IgD-negative memory B cell (primary cell): ENCODE measurements at regions not wholly inside any gene's neighbourhood (a gene's known extent, or its start where the extent isn't known, plus 50 kb on each side); places are given as distances from the start of the nearest gene placed in this dataset.

Experiments used
- H3K27ac Mint-ChIP-seq, 3 donors: one replicate each; pipeline ENCODE4 v1.8.0; 2020 to 2022; ENCODE audit warnings: mild to moderate bottlenecking in 3 of 3, mixed read lengths in 3 of 3, moderate library complexity in 1 of 3
- H3K27me3 Mint-ChIP-seq: one replicate; pipeline ENCODE4 v1.8.0; 2021; ENCODE audit warnings: mixed read lengths
- H3K36me3 Mint-ChIP-seq: one replicate; pipeline ENCODE4 v1.8.0; 2020; ENCODE audit warnings: mild to moderate bottlenecking, mixed read lengths
- H3K4me1 Mint-ChIP-seq, 3 donors: one replicate each; pipeline ENCODE4 v1.8.0; 2020 to 2022; ENCODE audit warnings: mixed read lengths in 3 of 3, mild to moderate bottlenecking in 1 of 3
- H3K4me3 Mint-ChIP-seq, 4 donors: one replicate each; pipeline ENCODE4 v1.8.0; 2020 to 2022; ENCODE audit warnings: mild to moderate bottlenecking in 4 of 4, mixed read lengths in 4 of 4, moderate library complexity in 3 of 4
- H3K9me3 Mint-ChIP-seq, 3 donors: one replicate each; pipeline ENCODE4 v1.8.0; 2020 to 2021; ENCODE audit warnings: mixed read lengths in 3 of 3, mild to moderate bottlenecking in 1 of 3

DNA sequence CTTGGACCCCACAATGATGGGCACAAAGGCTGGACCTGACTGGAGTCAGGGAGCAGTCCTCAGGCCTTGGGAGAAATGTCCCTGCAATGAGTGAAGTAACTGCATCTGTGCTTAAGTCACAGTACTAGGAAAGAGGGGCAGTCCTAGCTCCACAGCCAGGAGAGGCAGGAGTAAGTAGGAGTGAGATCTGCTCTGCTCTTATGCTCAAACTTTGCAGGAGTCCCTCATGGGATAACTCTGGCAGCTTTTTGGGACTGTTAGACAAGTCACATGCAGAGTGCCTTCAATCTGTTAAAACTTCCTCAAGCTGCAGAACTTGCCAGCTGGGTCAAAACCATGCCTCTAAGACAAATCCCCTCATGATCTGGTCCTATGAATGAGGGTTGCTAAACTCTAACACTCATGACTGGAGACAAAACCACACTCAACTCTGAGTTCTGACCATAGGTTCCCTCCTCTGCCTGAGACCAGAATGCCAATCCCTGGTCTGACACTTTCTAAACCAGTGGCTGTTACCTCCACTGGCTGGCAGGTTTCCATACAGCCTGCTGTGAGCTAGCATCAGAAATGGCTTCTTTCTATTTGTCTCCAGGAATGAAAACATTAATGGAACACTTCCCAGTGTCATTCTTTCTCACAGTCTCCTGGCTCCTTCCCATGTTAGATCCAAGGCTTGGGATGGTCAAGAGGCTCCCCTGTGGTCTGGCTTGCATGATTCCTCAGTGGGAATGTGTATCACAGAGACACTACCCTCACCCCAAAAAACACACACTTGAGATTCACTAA, 819.3 kb downstream of the PCDH7 start:
- peaks cover 0 to 7% (median 0%) of the 10 kb centered on the region in 3 donors for H3K9me3 Mint-ChIP-seq
- H3K4me3 Mint-ChIP-seq = no peak overlapping the region

GRCh38 chr4:31545330-31545729, 825.2 kb downstream of the PCDH7 start:
- no peaks in the 10 kb centered on the region for H3K27me3 Mint-ChIP-seq
- H3K4me3 Mint-ChIP-seq = no peak overlapping the region
- H3K4me1 Mint-ChIP-seq = no peaks in the 10 kb centered on the region
- no peaks in the 10 kb centered on the region for H3K9me3 Mint-ChIP-seq
- H3K27ac Mint-ChIP-seq = no peak overlapping the region
- no peaks in the 10 kb centered on the region for H3K36me3 Mint-ChIP-seq

More for the DNA sequence above, 819.3 kb downstream of the PCDH7 start:
- no peaks in the 10 kb centered on the region for H3K27me3 Mint-ChIP-seq
- H3K36me3 Mint-ChIP-seq = no peaks in the 10 kb centered on the region
- H3K4me1 Mint-ChIP-seq = no peaks in the 10 kb centered on the region
- no peak overlapping the region for H3K27ac Mint-ChIP-seq

DNA sequence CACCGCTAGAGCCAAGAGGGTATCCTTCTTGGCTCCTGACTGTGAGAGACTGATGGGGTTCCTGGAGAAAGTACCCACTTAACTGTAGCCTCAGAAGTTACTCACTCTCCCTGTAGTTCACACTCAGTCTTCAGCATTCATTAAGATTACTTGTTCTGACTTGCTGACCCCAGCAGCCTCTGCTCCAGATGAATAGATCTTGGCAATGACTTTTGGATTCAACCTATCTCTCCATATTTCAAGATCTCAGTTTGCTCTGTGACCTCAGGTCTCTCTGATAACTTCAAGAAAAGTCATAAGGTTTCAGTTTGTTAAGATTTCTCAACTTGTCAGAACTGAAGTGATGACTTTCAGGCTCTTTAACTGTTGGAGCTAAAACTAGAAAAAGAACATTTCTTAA, 825.6 kb downstream of the PCDH7 start:
- Mint-ChIP-seq H3K27ac (no peak overlapping the region), H3K9me3 (no peaks in the 10 kb centered on the region), H3K4me3 (no peak overlapping the region), H3K27me3 (no peaks in the 10 kb centered on the region), H3K36me3 (no peaks in the 10 kb centered on the region), H3K4me1 (no peaks in the 10 kb centered on the region)

DNA sequence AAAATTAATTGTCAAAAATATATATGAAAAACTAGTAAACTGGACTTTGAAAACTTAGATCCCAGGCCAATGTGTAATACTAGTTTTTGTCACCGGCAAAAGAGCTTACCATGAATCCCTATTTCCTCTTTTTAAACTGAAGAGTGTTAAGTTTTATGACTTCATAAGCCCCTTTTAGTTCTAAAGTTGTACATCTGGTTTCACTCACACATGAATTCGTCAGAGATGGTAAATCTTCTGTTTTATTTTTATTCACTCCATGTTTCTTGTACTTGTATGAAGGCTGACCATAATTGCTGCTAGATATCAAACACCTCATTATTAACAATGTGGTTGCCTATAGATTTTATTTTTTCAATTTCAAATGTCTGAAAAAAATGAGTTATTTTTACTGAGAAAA, 827.9 kb downstream of the PCDH7 start:
- Mint-ChIP-seq H3K4me1 (no peaks in the 10 kb centered on the region), H3K27me3 (no peaks in the 10 kb centered on the region), H3K27ac (no peak overlapping the region), H3K36me3 (no peaks in the 10 kb centered on the region), H3K9me3 (no peaks in the 10 kb centered on the region), H3K4me3 (no peak overlapping the region)

- no peak overlapping the region for H3K27ac Mint-ChIP-seq
- H3K9me3 Mint-ChIP-seq = no peaks in the 10 kb centered on the region
- no peak overlapping the region for H3K4me3 Mint-ChIP-seq
- H3K36me3 Mint-ChIP-seq = no peaks in the 10 kb centered on the region
- no peaks in the 10 kb centered on the region for H3K4me1 Mint-ChIP-seq
- no peaks in the 10 kb centered on the region for H3K27me3 Mint-ChIP-seq
Observed at GRCh38 chr4:31548823-31549222, 828.7 kb downstream of the PCDH7 start.

DNA sequence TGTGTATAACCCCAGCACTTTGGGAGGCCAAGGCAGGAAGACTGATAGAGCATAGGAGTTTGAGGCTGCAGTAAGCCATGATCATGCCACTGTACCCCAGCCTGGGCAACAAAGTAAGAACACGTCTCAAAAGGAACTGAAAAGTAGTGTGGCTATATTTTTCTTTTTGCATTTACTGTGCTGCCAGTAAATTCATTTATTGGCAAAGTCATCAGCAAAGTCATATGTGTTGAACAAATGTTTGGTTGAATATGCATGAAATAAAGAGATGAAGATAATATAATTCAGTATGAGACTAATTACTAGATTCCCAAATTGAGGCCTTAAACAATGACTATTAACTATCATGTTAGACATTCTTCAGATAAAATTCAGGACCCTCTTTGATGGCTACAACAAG, 829.1 kb downstream of the PCDH7 start:
- H3K27me3 Mint-ChIP-seq = no peaks in the 10 kb centered on the region
- no peaks in the 10 kb centered on the region for H3K4me1 Mint-ChIP-seq
- H3K36me3 Mint-ChIP-seq = no peaks in the 10 kb centered on the region

DNA sequence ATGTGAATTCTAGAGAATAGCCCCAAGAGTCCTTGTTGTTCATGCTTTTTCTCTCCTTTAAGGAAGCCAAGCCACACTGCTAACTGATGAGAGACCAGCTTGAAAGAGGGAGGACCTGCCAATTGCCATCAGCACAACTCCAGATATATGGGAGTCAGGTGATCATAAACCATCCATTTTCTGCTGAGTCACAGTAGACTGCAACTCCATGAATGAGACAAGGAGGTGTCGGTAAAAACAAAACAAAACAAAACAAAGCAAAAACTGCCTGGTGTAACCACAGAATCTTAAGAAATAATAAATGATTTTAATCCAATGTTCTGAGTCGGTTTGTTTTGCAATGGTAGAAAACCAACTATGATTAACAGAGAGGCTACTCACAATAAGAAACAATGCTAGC, 837.3 kb downstream of the PCDH7 start:
- Mint-ChIP-seq H3K4me3 (no peak overlapping the region), H3K4me1 (no peaks in the 10 kb centered on the region), H3K9me3 (peaks cover 2 to 6% (median 4%) of the 10 kb centered on the region in 3 donors), H3K27ac (no peak overlapping the region), H3K27me3 (no peaks in the 10 kb centered on the region), H3K36me3 (no peaks in the 10 kb centered on the region)

More for the DNA sequence above, 829.1 kb downstream of the PCDH7 start:
- no peak overlapping the region for H3K4me3 Mint-ChIP-seq
- H3K9me3 Mint-ChIP-seq = no peaks in the 10 kb centered on the region
- no peak overlapping the region for H3K27ac Mint-ChIP-seq

DNA sequence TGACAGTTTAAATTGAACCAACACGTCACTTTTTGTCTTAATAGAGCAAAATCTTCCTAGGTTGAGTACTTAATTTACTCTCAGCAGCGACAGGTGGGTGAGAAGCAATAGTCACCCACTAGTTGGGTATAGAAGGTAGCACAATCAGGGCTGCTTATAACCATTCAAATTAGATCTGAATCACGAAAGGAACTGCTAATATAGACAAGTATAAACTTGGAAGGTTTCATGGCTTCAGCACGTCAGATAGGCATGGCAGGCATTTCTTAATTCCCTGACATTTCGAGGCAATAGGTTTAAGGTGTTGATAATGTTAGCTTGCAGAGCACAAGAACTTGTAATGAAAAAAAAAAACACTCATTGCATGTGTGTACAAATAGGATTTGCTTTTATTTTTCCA, 853.4 kb downstream of the PCDH7 start:
- Mint-ChIP-seq H3K4me1 (no peaks in the 10 kb centered on the region), H3K9me3 (peaks cover 0 to 2% (median 0%) of the 10 kb centered on the region in 3 donors), H3K4me3 (no peak overlapping the region), H3K27ac (no peak overlapping the region), H3K36me3 (no peaks in the 10 kb centered on the region), H3K27me3 (no peaks in the 10 kb centered on the region)

DNA sequence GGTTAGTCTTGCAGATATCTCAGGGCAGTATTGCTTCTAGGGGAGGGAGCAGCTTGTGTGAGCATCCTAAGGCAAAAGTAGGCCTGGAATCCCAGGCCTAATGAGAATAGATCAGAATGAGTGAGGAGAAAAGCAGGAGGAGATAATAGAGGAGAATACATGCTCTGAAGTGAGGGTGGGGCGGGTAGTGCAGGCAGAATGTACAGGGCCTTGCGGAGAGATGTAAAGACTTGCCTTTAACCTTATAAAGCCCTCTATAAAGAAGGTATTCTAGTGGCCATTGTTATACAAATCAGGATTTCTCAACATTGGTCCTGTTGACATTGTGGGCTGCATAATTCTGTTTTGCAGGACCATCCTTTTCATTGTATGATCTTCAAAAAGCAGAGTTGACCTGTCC, 855.3 kb downstream of the PCDH7 start:
- Mint-ChIP-seq H3K4me3 (no peak overlapping the region), H3K27ac (no peak overlapping the region), H3K27me3 (no peaks in the 10 kb centered on the region), H3K9me3 (peaks cover 0 to 2% (median 0%) of the 10 kb centered on the region in 3 donors), H3K4me1 (no peaks in the 10 kb centered on the region), H3K36me3 (no peaks in the 10 kb centered on the region)

DNA sequence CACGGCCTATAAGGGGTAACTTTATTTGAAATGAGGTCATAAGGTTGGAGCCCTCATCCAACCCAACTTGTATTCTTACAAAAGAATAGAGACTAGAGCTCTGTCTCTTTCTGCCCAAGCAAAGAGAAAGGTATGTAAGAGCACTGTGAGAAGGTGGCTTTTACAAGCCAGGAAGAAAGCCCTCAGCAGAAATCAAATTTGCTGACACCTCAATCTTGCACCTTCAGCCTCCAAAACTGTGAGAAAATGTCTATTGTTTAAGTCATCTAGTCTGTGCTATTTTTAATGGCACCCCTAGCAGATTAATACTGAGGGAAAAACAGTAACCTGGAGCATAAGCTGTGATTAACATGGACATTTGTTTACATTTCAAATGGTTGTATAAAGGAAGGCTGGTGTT, 860.7 kb downstream of the PCDH7 start:
- Mint-ChIP-seq H3K4me3 (no peak overlapping the region), H3K27me3 (no peaks in the 10 kb centered on the region), H3K27ac (no peak overlapping the region), H3K9me3 (no peaks in the 10 kb centered on the region), H3K36me3 (no peaks in the 10 kb centered on the region), H3K4me1 (no peaks in the 10 kb centered on the region)

GRCh38 chr4:31585503-31585902, 865.3 kb downstream of the PCDH7 start:
- Mint-ChIP-seq H3K27me3 (no peaks in the 10 kb centered on the region), H3K4me1 (no peaks in the 10 kb centered on the region), H3K9me3 (peaks cover 1 to 12% (median 2%) of the 10 kb centered on the region in 3 donors), H3K27ac (no peak overlapping the region), H3K4me3 (no peak overlapping the region), H3K36me3 (no peaks in the 10 kb centered on the region)

DNA sequence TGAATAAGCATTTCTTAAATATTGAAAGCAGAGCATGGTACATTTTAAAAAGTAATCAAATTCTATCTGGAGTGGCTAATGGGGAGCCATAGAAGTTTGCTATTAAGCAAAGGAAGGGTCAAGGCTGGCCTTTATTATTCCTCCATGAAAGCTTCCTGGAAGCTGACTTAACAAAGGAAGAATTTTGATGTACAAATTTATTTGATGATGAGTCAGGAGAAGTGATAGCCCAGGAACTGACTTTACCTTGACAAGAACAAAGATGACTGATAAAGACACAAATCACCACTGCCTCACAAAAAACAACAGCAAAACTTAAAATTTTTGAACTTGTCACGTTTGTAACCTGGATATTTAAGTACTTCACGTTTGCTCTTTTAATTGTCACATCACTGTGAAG, 872.1 kb downstream of the PCDH7 start:
- Mint-ChIP-seq H3K27me3 (no peaks in the 10 kb centered on the region), H3K36me3 (no peaks in the 10 kb centered on the region), H3K4me3 (no peak overlapping the region), H3K27ac (no peak overlapping the region), H3K4me1 (no peaks in the 10 kb centered on the region), H3K9me3 (peaks cover 0 to 11% (median 0%) of the 10 kb centered on the region in 3 donors)

- no peak overlapping the region for H3K27ac Mint-ChIP-seq
- no peaks in the 10 kb centered on the region for H3K27me3 Mint-ChIP-seq
- no peak overlapping the region for H3K4me3 Mint-ChIP-seq
- H3K9me3 Mint-ChIP-seq = peaks cover 3 to 8% (median 6%) of the 10 kb centered on the region in 3 donors
- no peaks in the 10 kb centered on the region for H3K4me1 Mint-ChIP-seq
- H3K36me3 Mint-ChIP-seq = no peaks in the 10 kb centered on the region
Observed at GRCh38 chr4:31595496-31595895, 875.3 kb downstream of the PCDH7 start.

- no peaks in the 10 kb centered on the region for H3K4me1 Mint-ChIP-seq
- peak overlapping the region in 1 of 4 donors; percentile 47 for H3K4me3 Mint-ChIP-seq
- no peak overlapping the region for H3K27ac Mint-ChIP-seq
- no peaks in the 10 kb centered on the region for H3K27me3 Mint-ChIP-seq
- peaks cover 3 to 6% (median 5%) of the 10 kb centered on the region in 3 donors for H3K9me3 Mint-ChIP-seq
- H3K36me3 Mint-ChIP-seq = no peaks in the 10 kb centered on the region
Observed at GRCh38 chr4:31598639-31599038, 878.5 kb downstream of the PCDH7 start.

DNA sequence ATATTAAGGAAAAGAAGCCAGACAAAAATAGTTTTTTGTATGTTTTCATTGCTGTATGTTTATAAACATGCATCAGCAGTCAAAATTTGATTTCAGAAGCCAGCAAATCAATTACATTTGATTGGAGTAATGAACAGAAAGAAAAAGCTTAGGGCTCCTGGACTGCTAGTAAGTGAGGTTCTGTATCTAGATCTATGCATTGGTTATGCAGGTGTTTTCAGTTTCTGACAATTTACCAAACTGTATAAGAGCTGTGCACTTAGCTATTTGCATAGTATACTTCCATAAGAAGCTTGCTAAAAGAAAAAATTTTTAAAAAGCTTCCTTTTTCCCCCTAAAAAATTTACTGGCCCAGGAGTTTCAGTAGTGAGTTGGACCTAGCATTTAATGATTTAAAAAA, 881.6 kb downstream of the PCDH7 start:
- Mint-ChIP-seq H3K36me3 (peaks cover 2% of the 10 kb centered on the region), H3K9me3 (peaks cover 3 to 8% (median 6%) of the 10 kb centered on the region in 3 donors), H3K4me1 (no peaks in the 10 kb centered on the region), H3K27ac (no peak overlapping the region), H3K4me3 (no peak overlapping the region), H3K27me3 (no peaks in the 10 kb centered on the region)

DNA sequence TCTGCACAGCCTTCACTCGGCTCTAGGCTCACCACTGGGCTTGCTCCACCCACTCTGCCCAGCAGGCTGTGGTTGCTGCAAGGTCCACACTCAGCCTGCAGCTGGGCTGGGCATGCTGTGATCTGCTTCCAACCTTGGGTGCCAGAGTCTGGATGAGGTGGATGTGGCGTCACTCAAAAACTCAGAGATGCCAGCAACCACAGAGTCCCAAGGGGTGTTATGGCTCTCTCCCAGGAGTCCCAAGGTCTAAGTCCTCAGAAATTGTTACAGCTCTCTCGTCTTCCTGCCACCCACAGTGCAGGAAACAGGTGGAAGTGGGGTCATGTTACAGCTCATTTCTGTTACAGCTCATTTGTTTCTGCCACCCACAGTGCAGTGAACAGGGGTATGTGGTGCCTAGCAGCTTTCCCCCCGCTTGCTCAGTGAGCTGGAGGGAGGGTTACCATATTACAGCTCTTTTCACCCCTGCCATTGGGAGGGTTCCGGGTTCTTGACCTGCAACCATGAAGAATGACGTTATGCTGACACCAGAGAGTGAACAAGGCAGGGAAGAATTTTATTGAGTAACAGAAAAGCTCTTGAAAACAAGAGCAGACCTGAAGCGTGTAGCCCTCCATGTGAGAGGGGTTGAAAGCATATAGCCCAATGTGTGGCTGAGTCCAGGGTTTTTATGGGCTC, 893.9 kb downstream of the PCDH7 start:
- Mint-ChIP-seq H3K27ac (no peak overlapping the region), H3K4me3 (no peak overlapping the region), H3K4me1 (no peaks in the 10 kb centered on the region), H3K9me3 (peaks cover 0 to 9% (median 0%) of the 10 kb centered on the region in 3 donors), H3K36me3 (no peaks in the 10 kb centered on the region), H3K27me3 (no peaks in the 10 kb centered on the region)
